NCI-H2227 (cell line): ENCODE measurements at regions not wholly inside any gene's neighbourhood (a gene's known extent, or its start where the extent isn't known, plus 50 kb on each side); places are given as distances from the start of the nearest gene placed in this dataset.
"Not testable (repeated sequence)": the region's sequence is repeated elsewhere in the genome, so short reads cannot be mapped to it uniquely, and the experiment has no call there.

Experiments used
- DNase-seq: peaks from one replicate; lab custom pipeline; 2025; ENCODE audit not compliant: unreplicated experiment; lab: John Stamatoyannopoulos, UW

DNA sequence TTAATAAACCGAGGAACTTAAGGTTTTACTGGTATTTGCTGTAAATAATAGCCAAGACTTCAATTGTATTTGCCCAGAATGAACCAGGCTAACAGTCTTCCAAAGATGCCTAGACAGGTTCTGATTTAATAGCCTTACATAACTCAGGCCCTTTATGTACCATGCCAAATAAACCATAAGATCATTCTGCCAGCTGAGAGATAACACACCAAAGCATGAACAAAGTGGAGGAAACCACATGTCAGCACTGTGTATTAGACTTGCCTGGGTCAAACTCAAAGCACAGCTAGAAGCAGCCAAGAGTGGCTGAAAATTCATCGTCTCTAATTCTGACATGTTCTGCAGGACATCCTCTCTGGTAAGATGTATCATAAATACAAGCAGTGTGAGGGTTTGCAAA is 319.3 kb upstream of the ZNF608 start:
- DNase-seq = no peak

DNA sequence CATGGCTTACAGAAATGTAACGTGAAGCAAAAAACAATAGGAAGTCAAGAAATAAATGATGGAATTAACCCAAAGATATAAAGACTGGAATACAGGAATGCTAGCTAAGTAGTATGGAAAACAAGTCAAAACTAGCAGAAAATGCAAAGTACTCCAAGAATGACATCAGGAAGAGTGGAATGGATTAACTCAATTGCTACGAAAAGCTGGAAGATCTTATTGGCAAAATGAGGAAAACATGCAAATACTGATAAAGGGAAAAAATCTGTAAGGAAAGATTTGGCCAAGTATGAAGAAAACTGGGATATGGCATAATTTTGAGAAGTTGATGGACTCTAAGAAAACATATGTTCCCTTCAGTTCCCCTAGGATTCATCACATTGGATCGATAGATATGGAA is 324.5 kb upstream of the ZNF608 start:
- no peak for DNase-seq

DNA sequence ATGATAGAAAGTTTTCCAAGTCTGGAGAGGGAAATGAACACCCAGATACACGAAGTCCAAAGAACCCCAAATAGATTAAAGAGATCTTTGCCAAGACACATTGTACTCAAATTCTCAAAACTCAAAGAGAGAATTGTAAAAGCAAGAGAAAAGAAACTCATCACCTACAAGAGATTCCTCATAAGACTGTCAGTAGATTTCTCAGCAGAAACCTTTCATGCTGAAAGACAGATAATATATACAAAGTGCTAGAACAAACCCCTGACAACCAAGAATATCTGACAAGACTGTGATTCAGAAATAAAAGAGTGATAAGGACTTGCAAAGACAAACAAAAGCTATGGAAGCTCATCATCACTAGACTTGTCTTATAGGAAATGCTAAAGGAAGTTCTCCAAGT is 326.7 kb upstream of the ZNF608 start:
- DNase-seq = no peak

DNA sequence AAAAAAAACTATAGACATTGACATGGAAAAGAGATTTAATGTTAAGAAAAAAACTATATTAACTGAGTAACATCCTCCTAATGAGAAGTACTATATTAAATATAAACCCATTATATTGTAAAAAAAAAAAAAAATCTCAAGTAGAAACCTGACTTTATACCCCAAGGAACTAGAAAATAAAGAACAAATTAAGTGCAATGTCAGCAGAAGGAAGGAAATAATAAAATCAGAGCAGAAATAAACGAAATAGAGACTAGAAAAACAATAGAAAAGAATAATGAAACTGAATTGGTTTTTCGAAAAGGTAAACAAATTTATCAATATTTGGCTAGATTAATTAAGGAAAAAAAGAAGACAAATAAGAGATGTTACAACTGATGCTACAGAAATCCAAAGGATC is 329.1 kb upstream of the ZNF608 start:
- no peak for DNase-seq

DNA sequence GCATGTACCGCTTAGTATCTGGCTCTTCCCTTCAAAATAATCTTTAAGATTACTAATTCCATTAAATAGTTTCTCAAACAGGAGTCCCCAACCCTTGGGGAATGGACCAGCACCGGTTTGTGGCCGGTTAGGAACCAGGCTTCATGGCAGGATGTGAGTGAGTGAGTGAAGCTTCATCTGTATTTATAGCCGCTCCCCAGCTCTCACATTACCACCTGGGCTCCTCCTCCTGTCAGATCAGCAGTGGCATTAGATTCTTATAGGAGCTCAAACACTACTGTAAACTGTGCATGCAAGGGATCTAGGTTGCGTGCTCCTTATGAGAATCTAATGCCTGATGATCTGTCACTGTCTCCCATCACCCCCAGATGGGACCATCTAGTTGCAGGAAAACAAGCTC is 332.6 kb upstream of the ZNF608 start:
- not testable (repeated sequence) for DNase-seq

DNA sequence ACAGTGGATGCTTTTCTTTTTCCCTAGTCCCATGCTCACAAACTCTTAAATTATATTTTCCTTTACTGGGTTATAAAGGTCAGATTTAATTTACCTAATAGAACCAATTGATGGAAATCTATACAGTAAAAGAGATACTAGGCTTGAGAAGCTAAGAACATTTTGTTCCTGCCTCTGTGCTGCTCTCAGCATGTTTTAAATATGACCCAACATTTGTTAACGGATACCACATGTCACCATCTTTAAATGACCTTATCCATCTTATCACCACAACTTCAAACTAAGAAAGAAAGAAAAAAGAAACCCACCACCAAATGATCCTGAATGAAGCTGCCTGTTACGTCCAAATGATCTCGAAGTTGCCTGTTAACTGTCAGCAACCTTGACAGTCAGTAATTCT is 334.7 kb upstream of the ZNF608 start:
- no peak for DNase-seq

DNA sequence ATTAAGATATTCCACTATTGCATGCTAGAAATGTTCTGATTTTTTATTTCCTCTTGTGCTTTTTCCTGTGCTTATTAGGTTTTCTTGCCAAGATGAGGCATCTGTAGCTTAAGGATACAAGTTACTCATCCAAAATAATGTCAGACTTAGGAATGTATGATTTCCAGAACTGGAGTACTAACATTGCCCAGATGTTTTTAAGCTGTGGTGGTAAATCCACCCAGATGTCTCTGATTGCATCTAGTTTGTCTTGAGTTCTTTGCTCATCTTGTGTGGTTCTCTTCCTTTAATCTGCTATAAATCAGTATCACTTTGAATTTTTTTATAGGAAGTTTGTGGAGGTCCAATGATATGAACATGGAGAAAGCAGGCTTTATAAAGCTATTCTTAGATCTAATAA is 337.5 kb upstream of the ZNF608 start:
- DNase-seq = no peak

DNA sequence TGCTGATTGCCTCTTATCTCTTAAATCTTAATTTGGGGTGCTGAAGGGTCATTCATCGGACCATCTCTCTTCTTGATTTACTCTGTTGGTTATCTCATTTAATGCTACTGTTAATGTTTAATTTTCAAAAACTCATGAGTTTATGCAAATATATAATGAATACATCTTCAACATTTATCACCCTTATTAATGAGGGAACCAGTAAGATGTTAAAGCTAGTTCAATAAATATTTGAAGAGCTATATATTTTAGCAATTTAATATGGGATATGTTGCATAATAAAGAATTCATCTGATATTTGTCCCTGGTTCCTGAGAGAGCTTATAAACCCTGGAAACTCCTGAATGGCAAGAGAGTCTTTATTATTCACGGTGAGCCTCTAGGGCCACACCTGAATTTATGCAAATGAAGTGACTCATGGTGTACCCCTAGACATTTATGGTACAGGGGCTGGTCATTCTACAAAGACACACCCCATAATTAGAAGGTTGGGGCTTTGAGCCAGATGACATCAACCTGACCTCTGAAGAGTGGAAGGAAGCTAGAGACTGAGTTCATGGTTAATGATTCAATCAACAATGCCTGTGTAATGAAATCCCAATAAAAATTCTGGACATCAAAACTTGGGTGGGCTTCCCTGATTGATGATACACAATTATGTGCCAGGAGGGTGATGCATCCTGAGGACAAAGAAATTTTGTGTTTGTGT is 339.5 kb upstream of the ZNF608 start:
- DNase-seq = no peak

DNA sequence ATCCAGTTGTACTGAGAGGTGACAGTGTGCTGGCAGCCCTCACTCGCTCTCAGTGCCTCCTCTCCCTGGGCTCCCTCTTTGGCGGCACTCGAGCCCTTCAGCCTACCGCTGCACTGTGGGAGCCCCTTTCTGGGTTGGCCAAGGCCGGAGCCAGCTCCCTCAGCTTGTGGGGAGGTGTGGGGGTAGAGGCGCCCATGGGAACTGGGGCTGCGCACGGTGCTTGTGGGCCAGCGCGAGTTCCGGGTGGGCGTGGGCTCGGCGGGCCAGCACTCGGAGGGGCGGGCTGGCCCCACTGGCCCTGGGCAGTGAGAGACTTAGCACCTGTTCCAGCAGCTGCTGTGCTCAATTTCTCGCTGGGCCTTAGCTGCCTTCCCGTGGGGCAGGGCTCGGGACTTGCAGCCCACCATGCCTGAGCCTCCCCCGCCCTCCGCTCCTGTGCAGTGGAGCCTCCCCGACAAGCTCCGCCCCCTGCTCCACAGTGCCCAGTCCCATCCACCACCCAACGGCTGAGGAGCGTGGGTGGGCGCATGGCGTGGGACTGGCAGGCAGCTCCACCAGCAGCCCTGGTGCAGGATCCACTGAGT is 342.2 kb upstream of the ZNF608 start:
- DNase-seq = no peak

DNA sequence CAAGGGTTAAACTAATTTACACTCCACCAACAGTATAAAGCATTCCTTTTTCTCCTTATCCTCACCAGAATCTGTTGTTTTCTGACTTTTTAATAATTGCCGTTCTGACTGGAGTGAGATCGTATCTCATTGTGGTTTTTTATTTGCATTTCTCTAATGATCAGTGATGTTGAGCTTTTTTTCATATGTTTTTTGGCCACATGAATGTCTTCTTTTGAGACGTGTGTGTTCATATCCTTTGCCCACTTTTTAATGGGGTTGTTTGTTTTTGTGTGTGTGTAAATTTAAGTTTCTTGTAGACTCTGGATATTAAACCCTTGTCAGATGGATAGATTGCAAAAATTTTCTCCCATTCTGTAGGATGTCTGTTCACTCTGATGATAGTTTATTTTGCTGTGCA is 345.7 kb upstream of the ZNF608 start:
- not testable (repeated sequence) for DNase-seq

DNA sequence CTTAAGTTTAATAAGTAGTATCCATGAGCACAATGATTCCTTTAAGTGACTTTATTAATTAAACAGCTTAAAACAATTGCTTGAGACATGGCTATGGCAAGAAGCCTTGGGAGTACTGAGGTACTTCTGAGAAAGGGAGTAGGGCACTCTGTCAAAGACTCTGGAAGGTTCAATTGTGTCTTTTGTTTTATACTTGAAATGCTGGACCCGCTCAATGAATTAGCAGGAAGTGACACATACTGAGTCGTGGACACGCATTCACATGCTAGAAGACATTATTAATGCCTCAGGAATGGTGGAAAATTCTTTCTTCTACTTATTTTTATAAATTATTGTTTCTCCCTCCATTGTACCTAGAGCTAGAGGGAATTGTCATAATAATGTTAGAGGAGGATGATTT is 347.3 kb upstream of the ZNF608 start:
- DNase-seq = no peak

DNA sequence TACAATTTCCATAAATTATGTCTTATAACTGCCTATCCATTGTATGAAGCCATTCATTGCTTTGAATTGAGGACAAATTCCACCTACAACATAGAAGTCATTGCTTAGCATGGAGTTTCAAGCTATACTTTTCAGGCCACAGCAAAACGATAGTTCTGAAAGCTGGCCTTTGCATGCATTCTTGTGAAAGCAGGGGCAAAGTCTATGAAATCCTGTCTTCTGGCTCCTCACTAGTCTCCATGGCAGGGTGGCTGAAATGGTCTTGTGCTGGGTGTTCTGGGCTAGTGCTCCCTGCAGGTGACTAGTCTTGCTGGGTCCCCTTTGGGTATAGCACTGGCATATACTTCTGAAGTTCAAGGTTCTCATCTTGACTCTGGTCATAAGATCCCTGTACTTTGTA is 353.9 kb upstream of the ZNF608 start:
- DNase-seq = no peak

DNA sequence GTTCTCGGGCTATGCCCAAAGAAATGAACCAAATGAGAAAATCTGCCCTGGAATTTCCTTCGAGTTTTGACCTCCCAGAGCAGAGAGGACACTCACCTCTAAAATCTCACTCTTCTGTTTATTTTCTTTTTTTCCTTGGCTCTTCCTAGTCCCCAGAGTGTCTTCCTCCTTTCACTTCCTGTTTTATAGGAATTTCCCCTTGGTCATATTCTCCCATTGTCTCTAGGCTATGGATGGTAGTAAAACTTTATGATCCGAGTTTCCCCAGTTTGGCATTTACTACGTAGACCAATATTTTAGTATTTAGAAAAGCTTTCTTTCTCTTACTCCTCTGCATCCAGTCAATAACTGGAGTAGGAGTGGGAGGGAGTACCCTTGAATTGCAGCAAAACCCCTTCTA is 354.5 kb upstream of the ZNF608 start:
- DNase-seq = no peak

DNA sequence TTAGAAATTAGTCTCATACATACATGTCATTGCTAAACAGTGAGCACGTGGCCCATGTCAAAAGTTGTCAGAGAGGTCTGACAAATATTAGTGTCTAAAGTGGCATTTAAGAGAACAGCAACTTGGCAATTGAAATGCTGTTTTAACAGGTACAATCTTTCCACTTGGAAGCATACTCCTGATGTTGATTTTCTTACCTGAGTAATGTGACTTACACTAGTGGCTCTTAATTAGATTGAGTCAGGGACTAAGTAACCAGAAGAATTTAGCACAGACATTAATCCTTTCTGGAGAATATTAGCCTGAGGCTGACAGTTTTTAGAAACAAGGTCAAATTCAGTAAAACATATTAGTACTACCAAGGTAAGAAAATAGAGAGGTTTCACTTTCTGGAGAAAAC is 357.0 kb upstream of the ZNF608 start:
- DNase-seq = no peak

DNA sequence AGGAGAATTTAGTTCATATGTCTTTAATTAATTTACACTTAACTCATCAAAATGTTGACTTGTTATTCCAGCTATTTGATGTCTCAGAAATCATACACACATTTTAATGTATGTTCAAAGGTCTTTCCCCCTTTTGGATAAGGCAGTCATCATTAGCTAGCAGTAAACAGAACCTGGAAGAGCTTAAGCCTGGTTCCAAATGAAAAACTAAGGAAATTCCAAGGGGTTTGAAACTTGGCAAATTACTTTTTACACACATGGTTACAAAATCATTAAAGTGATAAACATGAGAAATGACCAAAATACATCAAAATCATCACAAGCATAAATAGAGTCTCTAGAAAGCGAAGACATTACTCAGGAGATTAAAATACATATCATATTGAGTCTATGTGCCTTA is 359.8 kb upstream of the ZNF608 start:
- no peak for DNase-seq

DNA sequence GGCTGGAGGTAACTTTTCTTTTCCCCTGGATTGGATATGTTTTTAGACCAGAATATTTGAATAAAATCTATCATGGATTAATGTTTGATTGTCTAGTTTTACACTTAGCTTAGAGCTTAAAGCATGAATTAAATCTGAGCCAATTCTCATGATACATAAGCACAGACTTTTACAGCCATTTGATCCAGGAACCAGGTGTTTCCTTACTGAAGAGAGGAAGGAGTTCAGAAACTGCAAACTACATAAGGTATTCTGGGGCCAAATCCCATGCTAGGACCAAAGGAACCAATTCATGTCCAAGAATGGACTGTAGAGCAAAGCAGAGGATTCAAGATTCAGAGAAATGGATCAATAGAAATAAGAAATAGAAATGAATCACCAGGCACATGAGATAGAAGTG is 360.4 kb upstream of the ZNF608 start:
- DNase-seq = no peak

DNA sequence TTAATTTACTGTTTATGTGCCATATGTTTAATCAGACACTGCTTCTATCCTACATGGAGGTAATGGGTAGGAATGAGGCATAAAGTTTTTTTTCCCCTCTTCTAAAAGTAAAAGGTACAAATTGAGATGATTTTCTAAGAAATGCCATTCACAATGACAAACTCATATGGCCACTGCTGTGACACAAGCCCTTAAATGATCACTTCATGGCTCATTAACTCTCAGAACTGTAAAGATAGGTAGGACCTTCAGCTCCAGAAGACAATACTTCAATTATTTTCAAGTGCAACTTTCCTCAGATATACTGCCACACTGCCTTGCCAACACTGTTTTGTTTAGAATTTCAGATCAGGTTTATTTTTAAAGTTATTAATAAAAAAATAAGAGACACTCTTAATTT is 362.9 kb upstream of the ZNF608 start:
- DNase-seq = no peak

DNA sequence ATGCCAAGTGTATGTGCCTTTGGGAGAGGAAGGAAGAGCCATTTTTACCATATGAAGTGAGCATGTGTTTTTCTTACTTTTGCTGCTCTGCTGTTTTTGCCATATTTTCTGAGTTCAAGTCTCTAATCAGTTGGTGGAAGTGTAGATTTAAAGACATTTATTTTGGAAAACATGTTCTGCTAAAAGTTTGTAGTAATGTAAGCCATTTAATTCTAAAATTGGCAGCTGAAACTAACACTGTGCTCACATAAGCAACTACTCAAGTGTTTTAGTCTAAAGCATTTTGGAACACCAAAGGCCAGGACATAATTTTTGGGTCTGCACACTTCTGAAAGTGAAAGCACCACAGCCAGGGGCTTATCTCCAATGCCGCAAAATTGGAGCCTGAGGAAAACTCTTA is 363.4 kb upstream of the ZNF608 start:
- DNase-seq = no peak

DNA sequence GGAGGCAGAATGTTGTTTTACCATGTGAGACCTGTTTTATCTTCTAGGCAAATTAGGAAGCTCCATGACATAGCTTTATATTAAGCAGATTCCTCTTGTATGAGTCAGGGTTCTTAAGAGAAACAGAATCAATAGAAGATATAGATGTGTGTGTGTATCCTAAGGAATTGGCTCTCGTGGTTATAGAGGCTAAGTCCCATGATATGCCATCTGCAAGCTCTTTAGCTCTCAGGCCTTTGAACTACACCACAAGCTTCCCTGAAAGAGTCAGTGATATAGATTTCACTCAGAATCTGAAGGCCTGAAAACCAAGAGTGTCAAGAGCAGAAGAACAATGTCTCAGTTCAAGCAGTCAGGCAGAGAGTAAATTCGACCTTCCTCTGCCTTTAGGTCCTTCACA is 365.8 kb upstream of the ZNF608 start:
- no peak for DNase-seq

DNA sequence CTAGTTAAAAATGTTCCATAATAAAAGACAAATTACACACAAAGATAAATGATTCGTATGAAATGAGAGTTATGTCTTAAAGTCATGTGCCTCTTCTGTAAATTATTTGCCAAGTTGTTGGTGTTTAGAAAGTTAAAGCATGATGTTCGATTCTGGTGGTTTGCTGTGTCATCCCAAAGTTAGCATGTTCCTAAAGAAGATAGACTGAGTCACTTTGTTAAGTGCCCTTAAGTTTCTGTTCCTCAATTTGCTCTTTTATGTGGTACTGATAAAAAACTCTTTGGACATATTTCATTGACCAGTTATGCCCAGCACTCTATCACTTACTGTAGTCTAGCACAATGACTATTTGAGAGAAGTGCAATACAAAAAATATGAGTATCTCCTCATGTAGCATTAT is 366.9 kb upstream of the ZNF608 start:
- DNase-seq = no peak

DNA sequence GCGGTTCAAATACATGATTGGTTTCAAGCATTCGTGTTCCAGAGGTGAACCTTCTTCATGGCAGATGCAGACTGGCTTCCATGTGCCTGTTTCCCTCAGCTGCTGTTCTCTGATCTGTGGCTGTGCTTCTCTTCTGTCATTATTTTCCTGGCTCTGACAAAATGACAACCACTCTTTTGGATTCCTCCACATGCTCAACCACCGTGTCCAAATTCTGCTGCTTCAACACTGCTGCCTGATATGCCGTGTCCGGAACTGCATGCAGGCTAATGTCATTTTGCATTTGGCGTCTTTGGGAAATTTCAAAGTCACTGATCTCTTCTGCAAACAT is 368.7 kb upstream of the ZNF608 start:
- no peak for DNase-seq

DNA sequence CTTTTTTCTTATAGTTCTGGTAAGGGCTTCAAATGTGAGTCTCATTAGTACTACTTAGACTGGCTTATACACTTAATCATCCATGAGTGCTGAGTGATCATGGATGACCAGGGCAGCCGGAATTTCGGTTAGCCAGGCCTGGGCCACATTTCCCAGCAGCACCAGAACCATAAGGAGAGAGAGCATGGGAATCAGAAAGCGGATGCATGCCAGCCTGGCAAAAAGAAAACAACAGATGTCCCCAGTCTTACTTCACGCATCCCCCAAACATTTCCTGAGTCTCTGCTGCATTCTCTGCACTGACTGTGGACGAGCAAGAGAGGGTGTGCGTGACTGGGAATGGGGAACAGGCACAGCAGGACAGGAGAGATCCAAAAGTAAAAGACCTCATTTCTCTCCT is 371.1 kb upstream of the ZNF608 start:
- DNase-seq = no peak

DNA sequence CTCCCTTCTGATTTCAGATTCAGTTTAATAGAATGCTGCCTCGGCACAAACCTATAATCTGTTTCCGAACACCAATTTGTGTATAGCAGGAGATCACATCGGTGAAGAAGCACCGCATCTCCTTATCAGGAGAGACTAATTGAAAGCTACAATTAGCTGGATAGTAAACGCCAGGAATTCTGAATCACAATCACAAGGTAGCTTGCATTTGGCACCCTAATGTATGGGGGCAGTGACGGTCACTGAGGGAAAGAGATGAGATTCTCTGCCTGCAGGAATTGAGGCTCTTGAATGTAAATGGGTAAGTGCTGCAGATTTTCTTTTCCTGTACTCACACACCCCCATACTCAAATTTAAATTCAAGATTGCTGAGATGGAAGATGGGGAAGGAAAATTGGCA is 373.6 kb upstream of the ZNF608 start:
- no peak for DNase-seq
